H1 (cell line): ENCODE measurements at regions not wholly inside any gene's neighbourhood (a gene's known extent, or its start where the extent isn't known, plus 50 kb on each side); places are given as distances from the start of the nearest gene placed in this dataset.

Experiments used
- CHD2 ChIP-seq: IDR thresholded peaks from 2 replicates; pipeline ENCODE4 v1.6.1; 2012; ENCODE audit warnings: low read length, improper control_type of control experiment
- CHD7 ChIP-seq: fragments of 300-600 bp; sonication (generic); IDR thresholded peaks from 2 replicates; pipeline ENCODE4 v1.7.1; 2012; ENCODE audit warnings: low read length, moderate library complexity, mild to moderate bottlenecking, inconsistent platforms; ENCODE audit not compliant: insufficient replicate concordance
- CREB1 ChIP-seq: IDR thresholded peaks from 2 replicates; pipeline ENCODE4 v1.6.1; 2012; ENCODE audit warnings: inconsistent platforms
- HDAC2 ChIP-seq, 2 experiments: fragments of 300-600 bp in 1 of 2; sonication (generic) in 1 of 2; IDR thresholded peaks; 2 replicates each; pipeline ENCODE4 v1.6.1; 2011 to 2012; ENCODE audit warnings: low read depth in 2 of 2, low read length in 2 of 2, mild to moderate bottlenecking in 2 of 2, moderate library complexity in 2 of 2, borderline replicate concordance in 1 of 2, inconsistent platforms in 1 of 2
- MAX ChIP-seq: IDR thresholded peaks from 2 replicates; pipeline ENCODE4 v1.6.1; 2012; ENCODE audit warnings: inconsistent platforms
- POLR2A ChIP-seq, 2 experiments: IDR thresholded peaks; 1 replicate in 1 of 2; 2 replicates in 1 of 2; pipeline ENCODE4 v1.6.1; 2011; ENCODE audit warnings: low read depth in 2 of 2, low read length in 2 of 2, mild to moderate bottlenecking in 2 of 2; ENCODE audit errors: control extremely low read depth in 1 of 2
- POLR2AphosphoS5 ChIP-seq: IDR thresholded peaks from 2 replicates; pipeline ENCODE4 v1.6.1; 2011; ENCODE audit warnings: low read depth, low read length
- RFX5 ChIP-seq: IDR thresholded peaks from 2 replicates; pipeline ENCODE4 v1.6.1; 2011; ENCODE audit warnings: low read depth, low read length, improper control_type of control experiment, borderline replicate concordance
- SIRT6 ChIP-seq: IDR thresholded peaks from one replicate; pipeline ENCODE4 v1.7.1; 2012; ENCODE audit warnings: low read length, inconsistent platforms
- TBP ChIP-seq: IDR thresholded peaks from 2 replicates; pipeline ENCODE4 v1.6.1; 2011; ENCODE audit warnings: low read depth, low read length, improper control_type of control experiment

GRCh38 chr1:97007840-97008604 is 286.4 kb downstream of the PTBP2 start (continued):
- TF ChIP-seq CHD7 (no peak), POLR2A (IDR thresholded peaks at IDR 0.05; ENCODE audit: control extremely low read depth in 1 of 2, low read depth in 2 of 2, low read length in 2 of 2) (no peak), TBP (no peak), CHD2 (no peak), CREB1 (no peak), POLR2AphosphoS5 (no peak), MAX (no peak), RFX5 (no peak), HDAC2 (IDR thresholded peaks at IDR 0.05; ENCODE audit: borderline replicate concordance in 1 of 2, low read depth in 2 of 2, low read length in 2 of 2) (no peak), SIRT6 (no peak)
